HCT116 (cell line): ENCODE measurements at regions not wholly inside any gene's neighbourhood (a gene's known extent, or its start where the extent isn't known, plus 50 kb on each side); places are given as distances from the start of the nearest gene placed in this dataset.
"Not testable (repeated sequence)": the region's sequence is repeated elsewhere in the genome, so short reads cannot be mapped to it uniquely, and the experiment has no call there.

ENCODE experiments used
- EZH2 ChIP-seq: fragments of 200-600 bp; sonication (generic); IDR thresholded peaks from 2 replicates; pipeline ENCODE4 v1.6.1; 2017; ENCODE audit warnings: antibody characterized with exemption, mixed run types
- POLR2A ChIP-seq: IDR thresholded peaks from 2 replicates; pipeline ENCODE4 v1.7.0; 2011; ENCODE audit warnings: borderline replicate concordance; ENCODE audit not compliant: insufficient read depth, insufficient read length; ENCODE audit errors: extremely low read depth
- POLR2AphosphoS5 ChIP-seq: IDR thresholded peaks from 2 replicates; pipeline ENCODE4 v1.6.1; 2011; ENCODE audit warnings: mild to moderate bottlenecking, low read depth, low read length, moderate library complexity
- SIN3A ChIP-seq: IDR thresholded peaks from 2 replicates; pipeline ENCODE4 v1.6.1; 2012; ENCODE audit warnings: low read depth
- SP1 ChIP-seq: IDR thresholded peaks from 2 replicates; pipeline ENCODE4 v1.6.1; 2012; ENCODE audit warnings: low read depth
- TCF7L2 ChIP-seq: IDR thresholded peaks from 2 replicates; pipeline ENCODE4 v1.7.0; 2011; ENCODE audit warnings: borderline replicate concordance, inconsistent platforms; ENCODE audit not compliant: insufficient read depth, insufficient read length; ENCODE audit errors: extremely low read depth
- YY1 ChIP-seq: IDR thresholded peaks from 2 replicates; pipeline ENCODE4 v1.6.1; 2011; ENCODE audit warnings: low read length, low read depth, moderate library complexity, mild to moderate bottlenecking; ENCODE audit not compliant: insufficient replicate concordance; ENCODE audit errors: extremely low read depth
- TF ChIP-seq, protein P1 (sequence below), 3 experiments: fragments of 200-600 bp in 1 of 3; sonication (generic) in 1 of 3; IDR thresholded peaks in 2 of 3; conservative IDR thresholded peaks in 1 of 3; 2 replicates each; pipeline ENCODE4 v1.5.1; 2012 to 2017; ENCODE audit warnings: low read depth in 2 of 3, low read length in 2 of 3, antibody characterized with exemption in 1 of 3, borderline replicate concordance in 1 of 3, control low read depth in 1 of 3, mild to moderate bottlenecking in 1 of 3, mixed read lengths in 1 of 3, mixed run types in 1 of 3, moderate library complexity in 1 of 3; ENCODE audit not compliant: insufficient read depth in 1 of 3
- TF ChIP-seq, protein P2 (sequence below): IDR thresholded peaks from 2 replicates; pipeline ENCODE4 v1.6.1; 2012

DNA sequence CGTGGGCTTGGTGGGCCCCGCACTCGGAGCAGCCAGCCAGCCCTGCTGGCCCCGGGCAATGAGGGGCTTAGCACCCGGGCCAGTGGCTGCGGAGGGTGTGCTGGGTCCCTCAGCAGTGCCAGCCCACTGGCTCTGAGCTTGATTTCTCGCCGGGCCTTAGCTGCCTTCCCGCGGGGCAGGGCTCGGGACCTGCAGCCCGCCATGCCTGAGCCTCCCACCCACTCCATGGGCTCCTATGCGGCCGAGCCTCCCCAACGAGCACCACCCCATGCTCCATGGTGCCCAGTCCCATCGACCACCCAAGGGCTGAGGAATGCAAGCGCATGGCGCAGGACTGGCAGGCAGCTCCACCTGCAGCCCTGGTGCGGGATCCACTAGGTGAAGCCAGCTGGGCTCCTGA lies 686.9 kb downstream of the JRKL start:
- TF ChIP-seq, protein P1, sequence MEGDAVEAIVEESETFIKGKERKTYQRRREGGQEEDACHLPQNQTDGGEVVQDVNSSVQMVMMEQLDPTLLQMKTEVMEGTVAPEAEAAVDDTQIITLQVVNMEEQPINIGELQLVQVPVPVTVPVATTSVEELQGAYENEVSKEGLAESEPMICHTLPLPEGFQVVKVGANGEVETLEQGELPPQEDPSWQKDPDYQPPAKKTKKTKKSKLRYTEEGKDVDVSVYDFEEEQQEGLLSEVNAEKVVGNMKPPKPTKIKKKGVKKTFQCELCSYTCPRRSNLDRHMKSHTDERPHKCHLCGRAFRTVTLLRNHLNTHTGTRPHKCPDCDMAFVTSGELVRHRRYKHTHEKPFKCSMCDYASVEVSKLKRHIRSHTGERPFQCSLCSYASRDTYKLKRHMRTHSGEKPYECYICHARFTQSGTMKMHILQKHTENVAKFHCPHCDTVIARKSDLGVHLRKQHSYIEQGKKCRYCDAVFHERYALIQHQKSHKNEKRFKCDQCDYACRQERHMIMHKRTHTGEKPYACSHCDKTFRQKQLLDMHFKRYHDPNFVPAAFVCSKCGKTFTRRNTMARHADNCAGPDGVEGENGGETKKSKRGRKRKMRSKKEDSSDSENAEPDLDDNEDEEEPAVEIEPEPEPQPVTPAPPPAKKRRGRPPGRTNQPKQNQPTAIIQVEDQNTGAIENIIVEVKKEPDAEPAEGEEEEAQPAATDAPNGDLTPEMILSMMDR (IDR thresholded peaks at IDR 0.05 in 2 of 3, conservative IDR thresholded peaks at IDR 0.05 in 1 of 3; ENCODE audit: borderline replicate concordance in 1 of 3, insufficient read depth in 1 of 3, low read depth in 2 of 3, low read length in 2 of 3), result not testable (repeated sequence)
- not testable (repeated sequence) for TF ChIP-seq EZH2, TCF7L2, POLR2A, SP1, POLR2AphosphoS5, SIN3A, YY1
- TF ChIP-seq, protein P2, sequence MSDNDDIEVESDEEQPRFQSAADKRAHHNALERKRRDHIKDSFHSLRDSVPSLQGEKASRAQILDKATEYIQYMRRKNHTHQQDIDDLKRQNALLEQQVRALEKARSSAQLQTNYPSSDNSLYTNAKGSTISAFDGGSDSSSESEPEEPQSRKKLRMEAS, result not testable (repeated sequence)
